Cardiac fibroblast (primary cell): ENCODE measurements at regions not wholly inside any gene's neighbourhood (a gene's known extent, or its start where the extent isn't known, plus 50 kb on each side); places are given as distances from the start of the nearest gene placed in this dataset.

Experiments
- DNase-seq, 2 donors: peaks; one replicate each; pipeline versions ENCODE4 v3.0.0 to v3.0.0-alpha.2; 2010; ENCODE audit warnings: low read depth in 2 of 2
- H3K4me3 ChIP-seq, 2 donors: replicated peaks in 1 of 2; 1 replicate in 1 of 2; 2 replicates in 1 of 2; pipeline ENCODE4 v1.5.1; 2011; ENCODE audit warnings: low read depth in 2 of 2, low read length in 2 of 2, mild to moderate bottlenecking in 2 of 2, moderate library complexity in 1 of 2
- CTCF ChIP-seq: IDR thresholded peaks from one replicate; pipeline ENCODE4 v1.5.1; 2011; ENCODE audit warnings: low read depth, mild to moderate bottlenecking, low read length, inconsistent platforms

- no peak for DNase-seq
- no peak overlapping the region for H3K4me3 ChIP-seq
- no peak for TF ChIP-seq CTCF
These were observed 503.0 kb upstream of the LMO3 start for GRCh38 chr12:17108877-17109541.

- TF ChIP-seq CTCF = no peak
- DNase-seq = no peak
- H3K4me3 ChIP-seq = no peak overlapping the region
These were observed 498.8 kb upstream of the LMO3 start for GRCh38 chr12:17104801-17105200.

GRCh38 chr12:17097674-17098073 is 491.7 kb upstream of the LMO3 start:
- DNase-seq = no peak
- no peak for TF ChIP-seq CTCF

GRCh38 chr12:17084831-17085230 is 478.9 kb upstream of the LMO3 start:
- no peak overlapping the region for H3K4me3 ChIP-seq
- DNase-seq = no peak
- no peak for TF ChIP-seq CTCF

More at GRCh38 chr12:17097674-17098073, 491.7 kb upstream of the LMO3 start:
- no peak overlapping the region for H3K4me3 ChIP-seq

GRCh38 chr12:17079251-17079909 is 473.4 kb upstream of the LMO3 start:
- DNase-seq = no peak
- no peak overlapping the region for H3K4me3 ChIP-seq
- no peak for TF ChIP-seq CTCF

- no peak for DNase-seq
- no peak overlapping the region for H3K4me3 ChIP-seq
- no peak for TF ChIP-seq CTCF
These were observed 471.6 kb upstream of the LMO3 start for GRCh38 chr12:17077594-17077993.

- no peak for DNase-seq
These were observed 470.8 kb upstream of the LMO3 start for GRCh38 chr12:17076811-17077210.

More at GRCh38 chr12:17076811-17077210, 470.8 kb upstream of the LMO3 start:
- no peak for TF ChIP-seq CTCF
- no peak overlapping the region for H3K4me3 ChIP-seq
